Stomach smooth muscle (tissue), 2 donors: ENCODE measurements at regions not wholly inside any gene's neighbourhood (a gene's known extent, or its start where the extent isn't known, plus 50 kb on each side); places are given as distances from the start of the nearest gene placed in this dataset.

ENCODE experiments used
- H3K27ac ChIP-seq: one replicate; pipeline ENCODE4 v1.7.0; 2013; ENCODE audit warnings: mild to moderate bottlenecking, low read length, inconsistent platforms
- H3K27me3 ChIP-seq, 2 donors: one replicate each; pipeline ENCODE4 v1.7.0; 2013; ENCODE audit warnings: low read length in 2 of 2; ENCODE audit not compliant: insufficient read depth in 2 of 2, control insufficient read depth in 1 of 2
- H3K36me3 ChIP-seq, 2 donors: one replicate each; pipeline ENCODE4 v1.7.0; 2013; ENCODE audit warnings: low read length in 2 of 2; ENCODE audit not compliant: control insufficient read depth in 2 of 2, insufficient read depth in 2 of 2
- H3K4me1 ChIP-seq: one replicate; pipeline ENCODE4 v1.7.0; 2013; ENCODE audit warnings: low read length; ENCODE audit not compliant: control insufficient read depth, insufficient read depth
- H3K4me3 ChIP-seq, 2 donors: one replicate each; pipeline ENCODE4 v1.7.0; 2013; ENCODE audit warnings: low read length in 2 of 2
- H3K9ac ChIP-seq, 2 donors: one replicate each; pipeline ENCODE4 v1.7.0; 2013; ENCODE audit warnings: low read length in 2 of 2, mild to moderate bottlenecking in 1 of 2
- H3K9me3 ChIP-seq, 2 donors: one replicate each; pipeline ENCODE4 v1.7.0; 2013; ENCODE audit warnings: low read length in 2 of 2; ENCODE audit not compliant: control insufficient read depth in 2 of 2
- donor health status: healthy.
- donor health status: Pancreatic carcinoma.

GRCh38 chr6:144475411-144475810, 190.3 kb downstream of the UTRN start:
- Histone ChIP-seq H3K9me3 (no peaks in the 10 kb centered on the region), H3K4me1 (no peaks in the 10 kb centered on the region), H3K4me3 (no peak overlapping the region), H3K27me3 (no peaks in the 10 kb centered on the region), H3K27ac (no peak overlapping the region), H3K9ac (no peak overlapping the region), H3K36me3 (peaks cover 9 to 13% of the 10 kb centered on the region in 2 donors)

GRCh38 chr6:144476286-144476685, 191.2 kb downstream of the UTRN start:
- H3K36me3 ChIP-seq = peaks cover 9 to 13% of the 10 kb centered on the region in 2 donors
- H3K9me3 ChIP-seq = no peaks in the 10 kb centered on the region
- H3K4me3 ChIP-seq = no peak overlapping the region
- H3K9ac ChIP-seq = no peak overlapping the region
- no peaks in the 10 kb centered on the region for H3K27me3 ChIP-seq
- H3K27ac ChIP-seq = no peak overlapping the region
- H3K4me1 ChIP-seq = no peaks in the 10 kb centered on the region

GRCh38 chr6:144477396-144477795, 192.3 kb downstream of the UTRN start:
- Histone ChIP-seq H3K36me3 (peaks cover 9% of the 10 kb centered on the region in 2 donors), H3K27me3 (no peaks in the 10 kb centered on the region), H3K4me1 (no peaks in the 10 kb centered on the region), H3K27ac (no peak overlapping the region), H3K4me3 (no peak overlapping the region), H3K9ac (no peak overlapping the region), H3K9me3 (no peaks in the 10 kb centered on the region)

- no peak overlapping the region for H3K27ac ChIP-seq
- no peaks in the 10 kb centered on the region for H3K9me3 ChIP-seq
- H3K4me3 ChIP-seq = no peak overlapping the region
- H3K36me3 ChIP-seq = peaks cover 9% of the 10 kb centered on the region in 2 donors
- no peak overlapping the region for H3K9ac ChIP-seq
- no peaks in the 10 kb centered on the region for H3K4me1 ChIP-seq
- no peaks in the 10 kb centered on the region for H3K27me3 ChIP-seq
Measured at GRCh38 chr6:144477856-144478255, 192.7 kb downstream of the UTRN start.

- Histone ChIP-seq H3K4me1 (no peaks in the 10 kb centered on the region), H3K27ac (no peak overlapping the region), H3K9me3 (no peaks in the 10 kb centered on the region), H3K4me3 (no peak overlapping the region), H3K9ac (no peak overlapping the region), H3K27me3 (no peaks in the 10 kb centered on the region), H3K36me3 (peaks cover 6 to 9% of the 10 kb centered on the region in 2 donors)
Measured at GRCh38 chr6:144478483-144478882, 193.3 kb downstream of the UTRN start.

- no peaks in the 10 kb centered on the region for H3K9me3 ChIP-seq
- no peak overlapping the region for H3K4me3 ChIP-seq
- peaks cover 0 to 5% of the 10 kb centered on the region in 2 donors for H3K36me3 ChIP-seq
- no peak overlapping the region for H3K9ac ChIP-seq
- no peak overlapping the region for H3K27ac ChIP-seq
- H3K4me1 ChIP-seq = no peaks in the 10 kb centered on the region
- H3K27me3 ChIP-seq = no peaks in the 10 kb centered on the region
Measured at GRCh38 chr6:144479991-144480390, 194.9 kb downstream of the UTRN start.

- Histone ChIP-seq H3K27me3 (no peaks in the 10 kb centered on the region), H3K9ac (no peak overlapping the region), H3K9me3 (no peaks in the 10 kb centered on the region), H3K36me3 (peaks cover under 1% of the 10 kb centered on the region in 2 donors), H3K4me3 (no peak overlapping the region), H3K27ac (no peak overlapping the region), H3K4me1 (no peaks in the 10 kb centered on the region)
Measured at GRCh38 chr6:144480473-144480872, 195.3 kb downstream of the UTRN start.

GRCh38 chr6:144481527-144481926, 196.4 kb downstream of the UTRN start:
- no peak overlapping the region for H3K27ac ChIP-seq
- peaks cover 3 to 6% of the 10 kb centered on the region in 2 donors for H3K36me3 ChIP-seq
- no peaks in the 10 kb centered on the region for H3K4me1 ChIP-seq
- H3K9me3 ChIP-seq = no peaks in the 10 kb centered on the region
- H3K27me3 ChIP-seq = no peaks in the 10 kb centered on the region
- H3K4me3 ChIP-seq = no peak overlapping the region
- no peak overlapping the region for H3K9ac ChIP-seq

GRCh38 chr6:144482142-144482541, 197.0 kb downstream of the UTRN start:
- peaks cover 3 to 6% of the 10 kb centered on the region in 2 donors for H3K36me3 ChIP-seq
- H3K9me3 ChIP-seq = no peaks in the 10 kb centered on the region
- no peaks in the 10 kb centered on the region for H3K4me1 ChIP-seq
- H3K9ac ChIP-seq = no peak overlapping the region
- no peaks in the 10 kb centered on the region for H3K27me3 ChIP-seq
- no peak overlapping the region for H3K27ac ChIP-seq
- H3K4me3 ChIP-seq = no peak overlapping the region

GRCh38 chr6:144485531-144485930, 200.4 kb downstream of the UTRN start:
- H3K4me1 ChIP-seq = no peaks in the 10 kb centered on the region
- H3K27ac ChIP-seq = no peak overlapping the region
- no peaks in the 10 kb centered on the region for H3K27me3 ChIP-seq
- no peak overlapping the region for H3K9ac ChIP-seq
- no peaks in the 10 kb centered on the region for H3K9me3 ChIP-seq
- H3K4me3 ChIP-seq = no peak overlapping the region
- H3K36me3 ChIP-seq = peaks cover 15 to 17% of the 10 kb centered on the region in 2 donors

- H3K4me3 ChIP-seq = no peak overlapping the region
- H3K27ac ChIP-seq = no peak overlapping the region
- H3K36me3 ChIP-seq = peaks cover 25 to 26% of the 10 kb centered on the region in 2 donors
Measured at GRCh38 chr6:144488590-144488989, 203.5 kb downstream of the UTRN start.

More at GRCh38 chr6:144488590-144488989, 203.5 kb downstream of the UTRN start:
- H3K9me3 ChIP-seq = no peaks in the 10 kb centered on the region
- H3K9ac ChIP-seq = no peak overlapping the region
- H3K4me1 ChIP-seq = no peaks in the 10 kb centered on the region
- H3K27me3 ChIP-seq = no peaks in the 10 kb centered on the region
